Glomerular visceral epithelial cell (primary cell): ENCODE measurements at regions not wholly inside any gene's neighbourhood (a gene's known extent, or its start where the extent isn't known, plus 50 kb on each side); places are given as distances from the start of the nearest gene placed in this dataset.
"Not testable (repeated sequence)": the region's sequence is repeated elsewhere in the genome, so short reads cannot be mapped to it uniquely, and the experiment has no call there.

ENCODE experiments used
- DNase-seq: peaks from one replicate; pipeline ENCODE4 v3.0.0-alpha.2; 2016; ENCODE audit errors: extremely low spot score

- peak; percentile 4 for DNase-seq
Observed at GRCh38 chr9:26789959-26790358, 102.6 kb downstream of the CAAP1 start.

- DNase-seq: no peak
Observed at GRCh38 chr9:26786564-26786963, 106.0 kb downstream of the CAAP1 start.

GRCh38 chr9:26782899-26783298 lies 109.7 kb downstream of the CAAP1 start:
- no peak for DNase-seq

GRCh38 chr9:26781906-26782305 lies 110.7 kb downstream of the CAAP1 start:
- no peak for DNase-seq

GRCh38 chr9:26780307-26780706 lies 112.3 kb downstream of the CAAP1 start:
- not testable (repeated sequence) for DNase-seq

GRCh38 chr9:26779062-26779461 lies 113.5 kb downstream of the CAAP1 start:
- no peak for DNase-seq

GRCh38 chr9:26775391-26775790 lies 117.2 kb downstream of the CAAP1 start:
- no peak for DNase-seq

- DNase-seq: no peak
Observed at GRCh38 chr9:26773056-26773455, 119.5 kb downstream of the CAAP1 start.

- no peak for DNase-seq
Observed at GRCh38 chr9:26770821-26771220, 121.8 kb downstream of the CAAP1 start.

GRCh38 chr9:26768145-26768544 lies 124.5 kb downstream of the CAAP1 start:
- DNase-seq: no peak

- DNase-seq: no peak
Observed at GRCh38 chr9:26760675-26761074, 131.9 kb downstream of the CAAP1 start.

GRCh38 chr9:26758655-26759054 lies 133.9 kb downstream of the CAAP1 start:
- DNase-seq: no peak

- no peak for DNase-seq
Observed at GRCh38 chr9:26756881-26757280, 135.7 kb downstream of the CAAP1 start.

- no peak for DNase-seq
Observed at GRCh38 chr9:26755476-26755875, 137.1 kb downstream of the CAAP1 start.

GRCh38 chr9:26754509-26755164 lies 138.0 kb downstream of the CAAP1 start:
- no peak for DNase-seq

- no peak for DNase-seq
Observed at GRCh38 chr9:26753971-26754370, 138.6 kb downstream of the CAAP1 start.

- no peak for DNase-seq
Observed at GRCh38 chr9:26750162-26750561, 142.4 kb downstream of the CAAP1 start.

GRCh38 chr9:26748449-26749058 lies 144.0 kb downstream of the CAAP1 start:
- no peak for DNase-seq

- no peak for DNase-seq
Observed at GRCh38 chr9:26747611-26748010, 145.0 kb downstream of the CAAP1 start.

- peak; percentile 40 for DNase-seq
Observed at GRCh38 chr9:26746357-26747072, 146.1 kb downstream of the CAAP1 start.

- DNase-seq: no peak
Observed at GRCh38 chr9:26745111-26745510, 147.5 kb downstream of the CAAP1 start.

- peak; percentile 36 for DNase-seq
Observed at GRCh38 chr9:26744191-26744965, 148.2 kb downstream of the CAAP1 start.
